Middle frontal gyrus (tissue), 1 donor: ENCODE measurements at regions not wholly inside any gene's neighbourhood (a gene's known extent, or its start where the extent isn't known, plus 50 kb on each side); places are given as distances from the start of the nearest gene placed in this dataset.

Experiments used
- DNase-seq: peaks from one replicate; pipeline ENCODE4 v3.0.0-alpha.2; 2015; ENCODE audit warnings: low spot score; ENCODE audit errors: extremely low spot score

DNA sequence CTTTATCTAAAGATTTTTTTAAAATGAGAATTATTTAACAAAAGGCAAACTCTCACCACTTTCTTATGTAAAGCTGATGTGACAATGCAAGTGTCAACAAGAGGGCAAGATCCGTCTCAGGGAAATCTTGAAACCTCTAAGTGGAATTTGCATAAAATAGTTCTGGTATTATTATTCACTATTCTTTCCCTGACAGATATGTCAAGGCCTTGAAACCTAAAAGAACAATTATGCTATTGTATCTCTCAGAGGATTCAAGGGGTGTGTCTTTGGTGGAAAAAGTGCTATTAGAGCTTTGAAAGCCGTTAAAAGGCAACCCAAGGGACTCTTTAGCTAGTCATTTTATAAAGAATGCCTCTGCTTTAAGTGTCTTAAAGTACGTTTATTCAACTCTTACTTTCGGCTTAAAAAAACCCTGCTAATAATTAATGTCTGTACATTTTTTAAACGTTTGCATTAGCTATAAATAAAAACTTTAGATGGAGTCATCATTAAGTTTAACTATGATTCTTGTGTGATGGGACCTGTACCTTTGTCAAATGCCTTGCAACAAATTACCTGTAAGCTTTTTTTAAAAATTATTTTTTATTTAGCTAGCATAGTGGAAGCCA, 585.5 kb downstream of the VRK1 start:
- no peak for DNase-seq

GRCh38 chr14:97385727-97386126, 588.5 kb downstream of the VRK1 start:
- DNase-seq, result no peak

DNA sequence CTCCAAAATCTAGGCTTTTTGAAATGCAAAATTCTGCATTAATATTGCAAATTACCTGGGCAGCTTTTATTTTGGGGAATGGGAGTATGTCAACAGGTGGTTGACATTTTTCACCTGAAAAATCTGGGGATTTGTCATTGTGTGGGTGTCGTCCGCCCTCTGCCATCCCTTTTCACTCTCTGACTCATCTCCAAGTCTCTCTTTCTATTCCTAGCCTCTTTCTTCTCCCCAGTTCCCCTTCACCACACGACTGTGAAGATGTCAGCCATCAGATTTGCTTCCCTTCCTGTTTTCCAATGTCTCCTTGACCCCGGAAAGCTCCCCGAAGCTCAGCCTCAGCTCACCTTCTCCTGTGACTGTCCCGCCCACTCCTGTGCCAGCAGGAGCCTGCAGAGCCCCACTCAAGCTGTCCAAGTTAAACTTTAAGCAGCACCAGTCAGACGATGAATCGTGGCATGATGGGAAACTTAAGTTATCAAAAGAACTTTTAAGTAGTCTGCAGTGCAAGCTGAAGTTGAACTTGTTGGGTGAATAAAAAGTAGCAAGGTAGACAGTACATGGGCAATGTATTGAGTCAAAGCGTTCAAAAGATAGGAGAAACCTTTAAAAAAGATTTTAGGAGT, 590.2 kb downstream of the VRK1 start:
- DNase-seq, result no peak

DNA sequence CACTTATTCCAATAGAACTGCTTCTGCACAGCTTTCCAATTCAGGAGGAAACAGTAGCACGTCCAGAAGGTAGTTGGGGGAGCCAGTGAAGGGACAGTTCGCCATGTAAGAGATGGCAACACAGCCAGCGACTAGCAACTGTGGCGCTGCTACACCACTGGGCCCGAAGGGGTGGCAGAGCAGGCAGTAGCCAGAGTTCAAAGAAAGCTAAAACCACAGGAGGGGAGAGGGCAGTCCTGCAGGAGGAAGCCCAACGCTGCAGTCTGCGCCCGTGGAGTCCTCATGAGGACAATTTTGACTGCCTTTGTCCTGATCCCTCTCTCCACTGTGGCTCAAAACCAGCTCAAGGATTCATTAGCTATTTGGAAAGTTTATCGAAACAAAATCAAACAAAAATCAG, 591.2 kb downstream of the VRK1 start:
- no peak for DNase-seq

GRCh38 chr14:97390096-97390724, 593.0 kb downstream of the VRK1 start:
- no peak for DNase-seq

DNA sequence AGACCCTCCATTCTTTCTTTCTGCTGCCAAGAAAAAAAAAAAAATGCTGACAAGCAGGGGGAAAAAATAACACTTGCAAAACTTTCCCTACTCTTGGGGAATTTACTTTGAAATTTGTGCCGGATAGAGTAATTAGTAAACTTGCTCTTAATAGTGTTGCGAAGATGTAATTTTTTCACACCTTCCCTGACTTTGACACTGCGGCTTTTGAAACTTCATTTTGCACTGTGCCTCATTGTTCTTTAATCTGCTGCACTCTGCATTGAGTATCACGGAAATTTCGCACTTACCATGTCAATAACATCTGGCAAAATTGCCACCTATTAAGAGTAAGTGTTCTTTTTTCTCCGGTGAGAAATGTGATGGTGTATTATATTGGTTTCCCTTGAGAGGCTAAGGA, 596.1 kb downstream of the VRK1 start:
- no peak for DNase-seq

DNA sequence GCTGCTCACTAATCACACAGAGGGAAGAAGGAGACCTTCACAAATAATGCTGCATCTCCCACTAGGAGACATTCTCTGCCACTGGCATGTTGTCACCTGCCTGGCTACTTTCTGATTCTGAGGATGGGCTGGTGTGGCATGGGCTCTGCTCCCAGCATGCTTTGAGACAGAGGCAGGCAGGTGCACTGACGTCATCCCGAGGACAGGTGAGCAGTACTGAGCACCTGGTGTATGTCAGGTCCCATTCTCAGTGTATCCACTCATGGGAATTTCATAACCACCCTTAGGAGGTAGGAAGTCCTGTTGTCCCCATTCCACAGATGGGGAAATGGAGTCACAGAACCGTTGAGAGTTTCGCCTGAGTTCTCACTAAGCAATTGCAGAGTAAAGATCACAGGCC, 597.9 kb downstream of the VRK1 start:
- no peak for DNase-seq

DNA sequence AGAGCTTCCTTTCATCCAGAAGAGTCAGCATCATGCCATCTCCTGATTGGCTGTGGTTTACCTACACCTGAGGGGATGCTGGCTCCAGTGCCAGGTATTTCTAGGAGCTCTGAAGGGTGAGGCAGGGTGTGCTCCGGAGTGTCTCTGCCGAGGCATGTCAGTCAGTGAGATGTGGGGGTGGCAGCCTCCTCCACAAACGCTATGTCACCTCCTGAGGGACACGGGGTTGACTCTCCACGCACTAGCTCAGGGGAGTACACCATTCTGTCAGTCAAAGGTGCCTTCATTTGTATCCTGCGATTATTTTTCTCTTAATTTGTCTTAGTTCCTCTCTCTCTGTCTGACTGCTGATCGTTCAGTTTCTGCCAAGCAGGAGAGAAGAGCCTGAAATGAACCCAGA, 604.5 kb downstream of the VRK1 start:
- no peak for DNase-seq

GRCh38 chr14:97402279-97402678, 605.1 kb downstream of the VRK1 start:
- DNase-seq, result no peak

GRCh38 chr14:97407701-97408407, 610.7 kb downstream of the VRK1 start:
- no peak for DNase-seq

DNA sequence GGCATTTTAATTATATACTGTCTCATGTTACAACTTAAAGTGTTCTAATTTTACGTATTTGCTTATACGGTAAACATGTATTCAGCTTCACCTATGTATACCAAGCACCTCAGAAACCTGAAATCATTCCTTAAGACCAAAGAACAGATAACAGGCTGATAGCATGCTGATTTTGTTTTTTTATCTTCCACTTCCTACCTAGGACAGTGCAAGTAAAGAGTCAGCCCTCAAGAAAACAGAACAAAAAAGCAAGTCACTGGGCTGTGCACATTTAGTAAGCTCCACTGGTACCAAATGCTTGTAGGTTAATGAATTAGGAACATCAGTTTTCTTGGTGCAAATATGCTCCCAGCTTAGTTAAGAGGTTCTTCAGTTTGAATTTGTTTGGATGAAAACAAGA, 611.3 kb downstream of the VRK1 start:
- no peak for DNase-seq

DNA sequence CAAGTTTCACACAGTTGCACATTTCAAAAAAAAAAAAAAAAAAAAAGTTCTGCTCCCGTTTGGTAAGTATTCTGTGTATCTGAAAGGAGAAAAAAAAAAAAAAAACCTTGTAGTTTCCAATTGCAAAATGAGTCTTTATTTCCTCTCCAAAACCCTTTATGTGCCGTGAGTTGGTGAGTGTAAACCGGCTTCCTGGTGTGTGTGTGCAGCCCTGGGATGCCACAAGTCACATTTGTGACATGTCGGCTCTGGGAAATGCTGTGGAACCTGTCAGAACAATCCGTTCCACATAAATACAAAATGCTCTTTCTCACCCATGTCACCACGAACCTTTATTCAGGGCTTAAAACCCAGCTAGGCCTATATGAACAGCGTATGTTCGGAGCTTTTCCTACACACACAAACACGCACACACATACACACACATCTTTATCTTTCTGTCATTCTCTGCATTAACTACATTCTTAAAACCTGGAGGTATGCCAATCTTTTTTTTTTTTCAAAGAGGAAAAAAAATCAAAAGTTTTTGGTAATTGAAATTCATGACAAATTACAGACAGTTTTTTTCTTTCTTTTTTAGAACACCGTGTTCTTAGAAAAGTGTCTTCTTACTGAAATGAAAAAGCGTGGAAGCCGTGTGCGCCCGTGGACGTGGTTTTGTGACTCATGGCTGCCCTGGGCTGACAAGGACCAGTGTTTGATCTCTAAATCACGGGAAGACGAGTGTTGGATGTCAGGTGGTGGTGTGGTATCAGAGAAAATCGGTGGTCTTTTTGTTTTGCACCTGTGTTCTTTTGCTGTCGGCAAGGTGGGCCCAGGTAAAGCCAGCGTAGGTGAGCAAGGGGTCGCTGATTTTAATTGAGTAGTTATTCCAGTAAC, 612.0 kb downstream of the VRK1 start:
- DNase-seq, result no peak

GRCh38 chr14:97410667-97411620, 613.8 kb downstream of the VRK1 start:
- DNase-seq, result no peak

- no peak for DNase-seq
Measured at GRCh38 chr14:97411938-97412612, 614.9 kb downstream of the VRK1 start.

- DNase-seq, result no peak
Measured at GRCh38 chr14:97413022-97413539, 615.9 kb downstream of the VRK1 start.

GRCh38 chr14:97413966-97414717, 617.0 kb downstream of the VRK1 start:
- no peak for DNase-seq

DNA sequence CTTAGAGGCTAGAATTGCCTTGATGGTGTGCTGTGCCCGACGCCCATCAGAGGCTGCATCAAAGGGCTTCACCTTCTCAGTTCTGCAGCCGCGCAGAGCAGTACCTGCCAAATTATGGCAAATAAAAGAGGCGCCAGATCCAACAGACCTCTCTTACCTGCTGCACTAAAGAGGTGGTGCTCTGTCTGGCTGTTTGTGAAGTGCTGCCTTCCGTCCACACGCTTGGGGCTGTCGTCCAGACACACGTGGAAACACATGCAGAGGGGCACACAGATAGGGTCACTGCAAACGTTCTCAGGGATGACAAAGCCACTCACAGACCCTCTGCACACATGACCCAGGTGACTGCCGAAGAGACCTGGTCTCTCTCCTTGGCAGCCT, 617.5 kb downstream of the VRK1 start:
- no peak for DNase-seq

DNA sequence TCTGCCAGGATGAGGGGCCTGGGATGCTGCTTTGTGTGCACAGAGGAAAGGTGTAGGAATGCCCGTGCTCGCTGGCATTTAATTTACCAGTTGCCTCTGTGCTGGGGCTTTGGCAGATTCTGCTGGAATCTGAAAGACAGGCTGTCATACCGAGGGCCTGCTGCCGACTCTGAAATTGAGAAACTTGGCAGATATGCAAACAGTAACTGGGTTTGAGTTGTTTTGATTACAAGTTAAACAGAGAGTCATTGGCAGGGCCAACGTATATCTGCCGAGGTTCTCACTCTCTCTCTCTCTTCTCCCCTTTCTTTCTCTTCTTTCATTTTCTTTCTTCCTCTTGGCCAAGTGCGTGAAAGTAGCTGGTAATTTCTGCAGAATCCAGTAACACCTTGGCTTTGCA, 618.7 kb downstream of the VRK1 start:
- no peak for DNase-seq

GRCh38 chr14:97416550-97416949, 619.4 kb downstream of the VRK1 start:
- DNase-seq, result no peak
